ENCODE measurements at regions not wholly inside any gene's neighbourhood (a gene's known extent, or its start where the extent isn't known, plus 50 kb on each side); places are given as distances from the start of the nearest gene placed in this dataset.

GRCh38 chr1:69483246-69483645 lies 84.5 kb upstream of the LRRC7 start:
- no peak for TF ChIP-seq CTCF (IDR thresholded peaks at IDR 0.05)
- no peak for TF ChIP-seq POLR2A (IDR thresholded peaks at IDR 0.05)
- TF ChIP-seq EP300 (IDR thresholded peaks at IDR 0.05), result no peak
